ENCODE measurements at regions not wholly inside any gene's neighbourhood (a gene's known extent, or its start where the extent isn't known, plus 50 kb on each side); places are given as distances from the start of the nearest gene placed in this dataset.

DNA sequence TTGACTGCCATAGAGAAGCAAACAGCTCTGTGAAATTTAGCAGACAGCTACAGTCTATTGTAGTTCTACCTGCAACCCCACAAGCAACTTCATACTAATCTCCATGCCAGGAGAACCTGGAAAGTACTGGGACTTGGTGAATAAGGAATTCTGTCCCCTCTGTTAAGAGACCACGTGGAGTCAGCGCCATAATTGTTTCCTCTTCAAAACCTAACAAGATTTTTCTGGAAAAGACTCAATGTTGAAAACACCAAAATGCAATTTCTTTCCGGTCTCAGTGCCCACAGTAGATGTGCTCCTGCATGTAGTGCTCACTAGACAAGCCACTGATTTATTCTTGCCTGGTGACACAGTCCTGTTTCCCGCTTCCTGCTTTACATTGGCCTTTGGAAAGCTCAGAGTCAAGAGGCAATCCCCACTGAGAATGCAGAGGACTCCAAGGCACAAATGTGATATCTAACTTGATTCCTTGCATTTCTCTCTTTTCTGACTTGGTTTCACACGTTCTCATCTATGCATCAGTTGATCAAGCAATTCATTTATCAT is 268.3 kb downstream of the HIVEP2 start:
- TF ChIP-seq, protein P1, sequence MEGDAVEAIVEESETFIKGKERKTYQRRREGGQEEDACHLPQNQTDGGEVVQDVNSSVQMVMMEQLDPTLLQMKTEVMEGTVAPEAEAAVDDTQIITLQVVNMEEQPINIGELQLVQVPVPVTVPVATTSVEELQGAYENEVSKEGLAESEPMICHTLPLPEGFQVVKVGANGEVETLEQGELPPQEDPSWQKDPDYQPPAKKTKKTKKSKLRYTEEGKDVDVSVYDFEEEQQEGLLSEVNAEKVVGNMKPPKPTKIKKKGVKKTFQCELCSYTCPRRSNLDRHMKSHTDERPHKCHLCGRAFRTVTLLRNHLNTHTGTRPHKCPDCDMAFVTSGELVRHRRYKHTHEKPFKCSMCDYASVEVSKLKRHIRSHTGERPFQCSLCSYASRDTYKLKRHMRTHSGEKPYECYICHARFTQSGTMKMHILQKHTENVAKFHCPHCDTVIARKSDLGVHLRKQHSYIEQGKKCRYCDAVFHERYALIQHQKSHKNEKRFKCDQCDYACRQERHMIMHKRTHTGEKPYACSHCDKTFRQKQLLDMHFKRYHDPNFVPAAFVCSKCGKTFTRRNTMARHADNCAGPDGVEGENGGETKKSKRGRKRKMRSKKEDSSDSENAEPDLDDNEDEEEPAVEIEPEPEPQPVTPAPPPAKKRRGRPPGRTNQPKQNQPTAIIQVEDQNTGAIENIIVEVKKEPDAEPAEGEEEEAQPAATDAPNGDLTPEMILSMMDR (IDR thresholded peaks at IDR 0.05): no peak
- Histone ChIP-seq H3K4me3 (no peak overlapping the region), H3K27ac (no peak overlapping the region)
- DNase-seq (ENCODE audit: low spot score): no peak

DNA sequence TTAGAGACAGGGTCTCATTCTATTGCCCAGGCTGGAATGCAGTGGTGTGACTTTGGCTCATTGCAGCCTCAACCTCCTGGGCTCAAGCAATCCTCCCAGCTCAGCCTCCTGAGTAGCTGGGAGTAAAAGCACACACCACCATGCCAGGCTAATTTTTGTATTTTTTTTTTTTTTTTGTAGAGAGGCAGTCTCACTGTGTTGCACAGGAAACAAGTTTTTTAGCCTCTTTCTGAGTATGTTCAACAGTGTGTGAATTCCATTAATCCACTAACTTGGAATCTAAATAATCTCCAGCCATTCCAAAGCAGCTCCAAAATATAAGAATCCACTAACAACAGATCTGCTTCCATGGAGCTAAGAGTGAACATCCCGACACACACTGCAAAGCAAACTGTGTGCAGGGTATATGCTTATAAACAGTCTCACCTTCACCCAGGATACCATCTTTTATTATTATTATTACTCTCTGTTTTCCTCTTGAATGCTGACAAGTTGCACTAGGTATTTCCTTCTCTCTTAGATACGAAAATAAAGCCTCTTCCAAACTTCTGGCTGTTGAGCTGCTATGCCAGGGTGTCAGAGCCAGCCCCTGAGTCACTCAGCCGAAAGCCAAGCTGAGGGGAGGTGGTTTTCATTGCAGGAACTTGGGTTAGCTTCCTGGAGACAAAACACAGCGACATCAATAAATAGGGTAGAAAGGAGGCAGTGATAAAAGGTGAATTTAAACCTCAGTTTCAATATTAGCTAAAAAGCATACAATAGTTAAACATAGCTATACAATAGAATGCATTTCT is 264.9 kb downstream of the HIVEP2 start:
- TF ChIP-seq, protein P1 (IDR thresholded peaks at IDR 0.05): no peak
- no peak for DNase-seq (ENCODE audit: low spot score)
- Histone ChIP-seq H3K4me3 (no peak overlapping the region), H3K27ac (no peak overlapping the region)

DNA sequence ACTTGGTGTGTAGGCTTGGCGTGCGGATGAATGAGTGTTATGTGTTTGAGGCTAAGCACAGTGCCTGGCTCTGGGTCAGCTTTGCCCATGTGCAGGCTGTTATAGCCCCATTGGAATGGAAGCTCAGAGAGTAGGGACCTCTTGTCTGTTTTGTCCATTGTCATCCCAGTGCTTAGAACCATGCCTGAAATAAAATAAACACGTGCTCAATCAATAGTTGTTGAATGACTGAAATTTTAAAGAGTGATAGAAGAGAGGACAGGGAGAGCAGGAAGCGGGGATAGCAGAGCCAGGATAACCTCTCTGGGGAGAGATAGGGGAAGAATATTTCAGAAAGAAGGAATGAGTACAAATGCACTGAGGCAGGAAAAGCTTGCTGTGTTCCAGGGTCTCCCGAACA is 263.9 kb downstream of the HIVEP2 start:
- no peak for DNase-seq (ENCODE audit: low spot score)
- H3K4me3 ChIP-seq: no peak overlapping the region
- TF ChIP-seq, protein P1 (IDR thresholded peaks at IDR 0.05): no peak
- H3K27ac ChIP-seq: no peak overlapping the region

DNA sequence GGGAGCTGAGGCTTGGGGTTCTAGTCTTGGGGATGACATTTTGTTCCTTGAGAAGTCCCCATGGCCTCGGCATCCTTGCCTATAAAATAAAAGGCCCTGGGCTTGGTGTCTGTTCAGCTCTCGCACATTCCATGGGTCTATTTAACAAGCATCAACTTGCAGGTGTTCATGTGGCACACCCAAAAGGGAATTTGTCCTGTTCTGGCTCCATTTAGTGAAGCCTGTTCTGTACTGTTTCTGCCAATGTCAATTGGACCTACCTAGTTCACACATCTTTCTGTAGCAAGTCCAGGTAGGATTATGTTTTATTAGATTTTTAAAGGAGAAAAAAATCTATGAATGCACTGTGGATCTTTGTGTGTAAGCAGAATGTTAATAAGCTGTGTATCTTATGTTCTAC is 262.0 kb downstream of the HIVEP2 start:
- Histone ChIP-seq H3K4me3 (no peak overlapping the region), H3K27ac (no peak overlapping the region)
- DNase-seq (ENCODE audit: low spot score): no peak
- TF ChIP-seq, protein P1 (IDR thresholded peaks at IDR 0.05): no peak

DNA sequence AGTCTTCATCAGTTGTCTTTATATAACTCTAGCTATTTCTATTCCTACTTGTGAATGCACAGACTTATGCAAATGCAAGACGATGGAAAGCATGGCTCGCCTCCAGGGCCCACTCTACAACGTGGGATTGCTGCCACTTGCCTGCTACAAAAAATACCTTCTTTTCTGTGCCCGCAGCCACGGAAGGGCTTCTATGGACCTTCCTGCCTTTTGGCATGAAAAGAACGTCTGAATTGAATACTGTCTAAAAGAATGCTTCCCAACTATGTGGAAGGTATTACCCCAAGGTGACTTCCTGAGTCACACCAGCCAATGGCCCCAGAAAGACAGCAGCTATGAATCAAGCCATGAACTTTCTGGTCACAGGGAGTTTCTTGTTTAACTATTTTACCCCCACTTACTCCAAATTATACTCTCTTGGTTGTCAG is 261.2 kb downstream of the HIVEP2 start:
- no peak overlapping the region for H3K27ac ChIP-seq
- DNase-seq (ENCODE audit: low spot score): no peak
- TF ChIP-seq, protein P1 (IDR thresholded peaks at IDR 0.05): no peak
- no peak overlapping the region for H3K4me3 ChIP-seq

DNA sequence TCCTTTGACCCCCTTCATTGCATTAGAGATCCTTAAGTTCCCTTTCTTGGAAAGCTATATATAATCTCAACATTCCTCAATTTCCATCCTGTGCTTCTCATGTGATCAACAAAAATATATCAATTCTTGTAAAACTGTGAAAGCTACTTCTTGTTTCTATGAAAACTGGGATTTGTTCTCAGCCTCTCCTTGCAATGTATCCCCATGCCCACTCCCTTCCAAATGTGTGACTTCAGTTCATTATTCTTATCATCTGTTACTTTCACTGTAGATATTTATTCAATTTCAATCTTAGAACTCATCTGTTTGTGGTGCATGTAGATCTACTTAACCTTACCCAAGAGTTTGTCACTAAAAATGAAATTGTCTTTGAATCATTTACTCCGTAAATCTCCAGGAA is 260.6 kb downstream of the HIVEP2 start:
- no peak overlapping the region for H3K27ac ChIP-seq
- no peak overlapping the region for H3K4me3 ChIP-seq
- TF ChIP-seq, protein P1 (IDR thresholded peaks at IDR 0.05): no peak
- no peak for DNase-seq (ENCODE audit: low spot score)
